Dermis microvascular lymphatic vessel endothelial cell (primary cell): ENCODE measurements at regions not wholly inside any gene's neighbourhood (a gene's known extent, or its start where the extent isn't known, plus 50 kb on each side); places are given as distances from the start of the nearest gene placed in this dataset.

Experiments used
- DNase-seq, 2 donors: peaks; one replicate each; pipeline versions ENCODE4 v3.0.0 to v3.0.0-alpha.2; 2010; ENCODE audit warnings: low read depth in 2 of 2

DNA sequence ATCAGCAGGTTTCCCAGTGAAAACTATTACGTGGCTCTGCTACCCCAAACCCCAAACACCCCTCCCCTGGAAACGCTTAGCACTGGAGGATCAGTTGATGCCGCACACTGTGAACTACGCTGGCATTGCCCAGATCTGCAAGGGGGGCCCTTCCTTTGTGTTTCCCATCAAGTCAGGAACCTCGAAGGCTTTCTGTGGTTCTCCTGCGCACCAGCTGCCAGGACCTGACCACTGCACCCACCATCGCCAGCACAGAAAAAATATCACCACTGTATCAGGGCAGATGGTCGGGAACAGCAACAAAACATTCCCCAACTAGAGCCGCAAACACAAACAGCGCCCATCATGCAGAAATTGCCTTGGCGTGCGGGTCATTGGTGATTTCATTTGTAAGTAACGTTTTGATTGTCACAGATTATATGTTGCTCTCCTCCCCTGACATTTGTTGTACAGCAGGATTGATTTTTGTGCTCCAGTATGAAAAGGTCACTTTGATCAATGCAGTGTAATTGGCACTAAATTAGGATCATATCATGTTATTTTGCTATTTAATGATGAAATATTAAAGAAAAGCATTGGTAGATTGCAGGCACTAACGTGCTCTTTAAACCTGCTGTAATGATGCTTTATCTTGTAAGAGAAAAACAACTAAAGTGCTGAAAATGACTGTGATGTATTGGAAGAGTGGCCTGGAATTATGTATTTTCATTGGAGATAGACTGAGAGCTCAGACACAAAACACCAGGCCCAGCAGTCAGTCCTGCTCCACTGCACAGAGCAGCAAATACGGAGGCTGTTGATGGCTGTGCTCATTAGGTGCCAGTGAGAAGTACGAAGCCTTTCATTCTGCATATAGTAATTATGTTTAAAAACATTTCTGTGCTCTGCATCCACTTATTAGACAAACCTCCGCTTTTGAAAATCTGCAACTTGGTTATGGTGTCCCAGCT is 833.2 kb upstream of the SALL3 start:
- DNase-seq = no peak

DNA sequence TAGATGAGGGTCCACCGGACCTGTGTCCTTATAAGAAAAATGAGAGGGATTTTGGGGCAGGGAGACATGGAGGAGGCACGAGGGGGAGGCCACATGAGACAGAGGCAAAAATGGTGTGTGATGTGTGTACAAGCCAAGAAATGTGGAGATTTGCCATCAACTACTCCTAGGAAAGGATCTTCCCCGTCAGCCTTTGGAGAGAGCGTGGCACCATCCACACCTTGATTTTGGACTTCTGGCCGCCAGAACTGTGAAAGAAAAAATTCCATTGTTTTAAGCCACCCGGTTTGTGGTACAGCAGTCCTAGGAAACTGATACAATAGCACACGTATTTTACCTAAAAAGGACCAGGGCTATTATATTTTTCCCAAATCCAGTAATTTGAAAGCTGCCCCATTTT is 829.0 kb upstream of the SALL3 start:
- no peak for DNase-seq

DNA sequence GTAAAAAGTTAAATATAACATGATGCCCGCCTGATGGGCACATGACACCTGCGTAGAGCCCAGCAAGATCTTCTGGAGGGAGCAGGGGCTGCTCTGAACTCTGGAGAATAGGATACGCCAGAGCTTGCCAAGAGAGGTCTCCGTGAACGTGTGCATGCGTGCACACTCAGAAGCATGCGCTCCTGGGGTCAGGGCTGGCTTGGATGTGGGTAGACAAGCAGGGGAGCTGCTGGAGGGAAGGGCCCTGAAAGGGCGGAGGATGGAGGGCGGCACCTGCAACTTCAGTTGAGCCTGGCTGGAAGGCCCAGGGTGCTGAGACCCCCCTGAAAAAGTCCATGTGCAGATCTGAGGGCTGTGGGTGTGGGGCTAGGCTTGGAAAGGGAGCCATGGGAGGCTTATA is 828.4 kb upstream of the SALL3 start:
- no peak for DNase-seq

DNA sequence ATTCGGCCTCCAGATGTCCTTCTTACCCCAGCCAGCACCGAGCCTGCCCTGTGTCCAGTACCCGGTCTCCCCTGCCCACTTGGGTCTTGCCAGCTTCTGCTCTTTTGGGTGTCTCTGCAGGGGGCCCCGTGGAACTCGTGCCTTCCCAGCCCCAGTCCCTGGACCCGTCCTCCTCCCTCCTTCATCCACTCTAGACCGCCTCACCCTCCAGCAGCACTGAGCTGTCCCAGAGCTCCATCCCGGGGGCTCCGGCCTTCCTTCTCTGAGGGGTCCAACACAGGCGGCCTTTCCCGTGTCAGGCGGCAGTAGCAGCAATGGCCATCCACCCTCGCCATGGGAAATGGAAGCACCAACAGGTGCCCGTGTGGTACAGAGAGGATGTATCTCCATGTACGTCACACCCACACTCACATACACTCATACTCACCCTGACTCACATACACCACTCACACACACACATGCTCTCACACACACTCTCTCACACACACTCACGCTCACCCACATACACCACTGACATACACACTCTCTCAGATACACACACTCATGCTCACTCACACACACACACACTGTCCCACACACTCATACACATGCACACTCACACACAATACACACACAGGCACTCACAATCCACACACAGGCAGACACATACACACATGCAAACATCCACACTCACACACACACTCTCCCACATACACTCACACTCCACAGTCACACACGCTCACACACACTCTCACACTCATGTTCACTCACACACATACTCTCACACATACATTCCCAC is 827.5 kb upstream of the SALL3 start:
- DNase-seq = no peak

DNA sequence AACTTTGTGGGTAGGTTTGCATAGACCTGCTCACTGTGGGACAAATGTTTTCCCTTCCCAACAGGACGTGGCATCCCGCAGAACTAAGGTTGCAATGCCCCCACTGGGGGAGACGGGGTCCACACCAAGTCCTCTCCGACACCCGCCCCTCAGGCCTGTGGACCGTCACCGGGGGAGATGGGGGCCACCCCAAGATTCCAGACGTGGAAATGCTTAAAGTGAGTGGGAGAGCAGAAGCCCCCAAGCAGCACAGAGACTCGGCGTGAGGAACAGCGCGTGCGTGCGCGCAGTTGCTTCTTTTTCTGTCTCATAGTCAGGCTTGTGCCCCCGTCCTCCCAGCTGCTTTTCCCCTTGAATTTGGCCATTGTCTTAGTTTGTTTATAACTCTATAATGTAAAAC is 826.3 kb upstream of the SALL3 start:
- DNase-seq = no peak

DNA sequence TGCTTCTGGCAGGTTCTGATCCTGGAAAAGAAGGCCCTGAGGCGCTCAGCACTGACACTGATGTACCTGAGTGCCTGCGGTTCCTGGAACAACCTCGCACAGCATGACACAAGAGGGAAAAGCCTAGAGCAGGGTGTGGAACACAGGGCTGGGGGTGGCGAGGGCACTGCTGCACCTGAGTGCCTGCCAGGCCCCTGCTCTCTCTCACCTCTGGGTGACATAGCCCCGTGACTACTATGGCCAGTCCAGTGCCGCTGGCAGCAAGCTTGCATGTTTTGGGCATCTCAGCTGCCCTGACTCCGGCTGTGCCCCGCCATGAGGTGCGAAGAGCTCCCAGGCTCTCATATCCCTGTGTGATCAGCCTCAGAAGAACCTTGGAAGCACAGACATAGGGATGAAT is 825.2 kb upstream of the SALL3 start:
- no peak for DNase-seq

DNA sequence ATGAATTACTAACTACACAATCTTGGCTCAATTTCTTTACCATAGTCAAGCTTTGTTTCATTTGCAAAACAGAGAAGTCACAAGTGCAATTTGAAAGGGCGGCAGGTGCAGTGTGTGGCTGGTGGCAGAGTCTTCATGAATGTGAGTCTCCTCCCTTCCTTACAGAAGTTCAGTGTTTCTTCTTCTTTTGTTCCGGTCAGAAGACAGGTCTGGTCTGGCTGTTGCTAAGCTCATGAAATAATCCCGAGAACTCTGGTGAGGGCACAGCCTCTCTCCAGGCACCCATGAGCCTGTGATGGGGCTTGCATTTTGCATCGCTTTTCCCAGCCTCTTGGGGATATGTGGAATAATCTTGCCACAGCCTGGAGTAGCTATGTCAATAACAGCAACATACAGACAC is 824.8 kb upstream of the SALL3 start:
- no peak for DNase-seq

DNA sequence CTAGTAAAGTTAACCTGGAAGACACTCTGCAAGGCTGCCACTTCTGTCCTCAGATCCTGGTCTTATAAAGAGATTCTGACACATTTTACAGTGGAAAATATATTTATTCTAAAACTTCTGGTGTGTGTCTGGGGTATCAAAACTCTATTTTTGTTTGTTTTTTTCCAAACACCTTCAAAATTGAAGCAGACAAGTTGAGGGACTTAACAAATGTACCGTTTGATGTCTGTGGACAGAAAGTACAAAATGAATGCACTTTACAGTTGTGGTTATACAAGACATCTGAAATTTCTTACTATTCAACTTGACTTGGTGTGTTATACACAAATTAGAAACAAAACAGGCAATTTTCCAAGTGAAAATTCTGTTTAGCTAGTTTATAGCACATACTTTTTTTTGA is 823.2 kb upstream of the SALL3 start:
- no peak for DNase-seq

DNA sequence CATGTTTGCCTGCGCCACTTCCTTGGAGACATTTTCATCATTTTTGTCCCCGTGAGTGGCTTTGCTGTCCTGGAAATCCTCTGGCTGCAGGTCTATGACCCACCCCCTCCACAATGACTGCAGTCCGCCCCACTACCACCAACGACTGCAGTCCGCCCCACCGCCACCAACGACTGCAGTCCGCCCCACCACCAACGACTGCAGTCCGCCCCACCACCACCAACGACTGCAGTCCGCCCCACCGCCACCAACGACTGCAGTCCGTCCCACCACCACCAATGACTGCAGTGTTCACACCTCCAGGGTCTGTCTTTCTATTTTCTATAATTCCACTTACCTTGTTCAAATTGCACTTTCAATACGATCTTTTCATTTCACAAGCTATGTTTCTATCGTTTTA is 820.7 kb upstream of the SALL3 start:
- DNase-seq = no peak

DNA sequence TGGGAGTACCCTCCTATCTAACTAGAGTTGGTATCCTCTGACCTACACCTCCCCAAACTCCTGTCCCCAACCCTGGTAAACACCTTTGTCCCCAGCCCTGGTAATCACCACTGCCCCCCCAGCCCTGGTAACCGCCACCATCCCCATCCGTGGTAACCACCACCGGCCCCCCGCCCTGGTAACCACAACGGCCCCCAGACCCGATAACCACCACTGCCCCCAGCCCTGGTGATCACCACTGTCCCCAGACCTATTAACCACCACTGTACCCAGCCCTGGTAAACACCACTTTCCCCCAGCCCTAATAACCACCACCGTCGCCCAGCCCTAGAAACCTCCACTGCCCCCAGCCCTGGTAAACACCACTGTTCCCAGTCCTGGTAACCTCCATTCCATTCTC is 820.2 kb upstream of the SALL3 start:
- DNase-seq = no peak

DNA sequence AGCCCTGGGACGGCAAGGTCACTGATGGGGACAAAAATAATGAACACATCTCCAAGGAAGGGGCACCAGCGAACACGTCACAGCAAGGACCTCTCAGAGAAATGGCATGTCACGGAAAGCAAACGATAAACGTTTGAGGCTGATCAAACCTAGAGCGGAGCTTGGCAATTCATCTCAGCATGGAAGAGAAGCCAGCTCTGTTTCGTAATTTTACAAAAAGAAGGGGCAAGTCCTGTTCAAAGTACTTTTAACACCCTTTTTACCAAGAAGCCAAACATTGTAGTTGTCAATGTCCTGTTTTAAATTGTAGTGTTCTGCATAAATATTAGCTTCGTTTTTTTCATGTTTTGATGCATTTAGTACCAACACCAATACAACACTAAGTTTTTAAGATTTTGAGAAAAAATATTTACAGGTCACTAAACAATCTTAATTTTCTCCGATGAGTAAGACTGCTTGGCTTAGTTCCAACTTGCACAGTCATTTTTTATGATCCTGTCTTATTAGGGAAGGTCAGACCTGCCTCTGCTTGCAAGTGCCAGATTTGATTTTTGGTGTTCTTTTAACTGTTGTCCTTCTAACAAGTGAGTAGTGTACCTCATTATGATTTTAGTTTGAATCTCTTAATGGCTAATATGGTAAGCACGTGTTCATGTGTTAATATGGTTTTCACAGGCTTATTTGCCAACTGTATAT is 818.5 kb upstream of the SALL3 start:
- DNase-seq = no peak

DNA sequence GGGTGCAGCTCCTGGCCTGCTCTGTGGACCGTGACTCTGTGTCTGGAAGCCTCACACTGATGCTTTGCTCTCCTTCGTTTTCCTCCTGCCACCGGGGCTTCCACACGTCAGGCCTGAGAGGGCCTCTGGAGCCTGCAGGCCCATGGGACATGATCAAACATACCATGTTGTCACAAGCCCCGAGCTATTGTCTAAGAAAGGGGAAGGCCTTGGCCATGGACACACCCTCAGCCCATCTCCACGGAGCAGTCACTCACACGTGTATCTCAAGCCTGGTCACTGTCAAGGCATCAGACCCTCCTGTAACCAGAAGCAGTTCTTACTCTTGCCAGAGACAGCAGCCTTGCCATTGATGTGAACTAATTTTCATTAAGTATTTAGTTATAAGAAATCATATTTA is 814.1 kb upstream of the SALL3 start:
- DNase-seq = no peak

DNA sequence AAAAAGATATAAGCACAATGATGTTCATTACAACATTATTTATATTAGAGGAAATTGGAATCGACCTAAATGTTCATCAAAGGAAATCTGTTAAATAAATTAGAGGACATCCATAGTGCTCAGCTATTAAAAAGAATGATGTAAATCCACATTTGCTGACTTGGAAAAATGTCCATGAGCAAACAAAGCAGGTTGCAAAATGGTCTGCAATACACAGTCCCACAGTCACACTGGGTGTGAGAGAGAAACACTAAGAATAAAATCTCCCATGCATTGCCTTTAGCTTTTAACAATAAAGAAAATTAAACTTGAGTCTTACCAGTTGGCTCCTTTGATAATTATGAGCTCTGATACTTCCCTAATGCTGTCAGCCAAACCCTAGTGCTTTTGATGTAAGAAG is 811.1 kb upstream of the SALL3 start:
- DNase-seq = no peak

DNA sequence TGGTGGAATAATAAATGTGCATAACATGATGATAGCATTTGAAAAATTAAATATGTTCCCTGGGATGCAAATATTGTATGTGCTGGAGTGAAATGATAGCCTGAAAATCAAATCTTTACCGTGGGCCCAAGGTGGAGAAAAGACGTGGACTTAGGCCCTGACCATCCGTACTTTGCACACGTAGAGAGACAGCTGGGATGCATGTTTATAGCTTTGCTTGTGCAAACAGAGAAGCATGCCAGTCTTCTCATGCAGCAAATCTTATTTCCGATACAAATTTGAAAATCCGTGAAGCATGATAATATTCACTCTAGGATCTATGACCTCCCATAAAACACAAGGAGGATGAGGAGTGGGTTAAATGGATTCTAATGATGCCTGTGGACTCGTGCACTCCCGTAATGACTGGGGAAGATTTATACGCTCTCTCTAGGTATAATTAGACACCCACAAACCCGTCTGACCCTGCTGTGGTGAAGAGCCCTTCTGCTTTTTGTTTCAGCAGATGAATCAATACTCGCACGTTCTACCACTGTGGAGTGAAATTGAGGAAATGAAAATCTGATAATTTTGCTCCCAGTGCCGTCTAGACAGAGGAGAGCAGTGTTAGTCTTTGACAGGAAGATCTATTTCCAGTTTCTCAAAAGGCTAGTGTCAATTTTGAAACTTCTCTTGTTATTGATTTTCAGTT is 810.3 kb upstream of the SALL3 start:
- DNase-seq = no peak

DNA sequence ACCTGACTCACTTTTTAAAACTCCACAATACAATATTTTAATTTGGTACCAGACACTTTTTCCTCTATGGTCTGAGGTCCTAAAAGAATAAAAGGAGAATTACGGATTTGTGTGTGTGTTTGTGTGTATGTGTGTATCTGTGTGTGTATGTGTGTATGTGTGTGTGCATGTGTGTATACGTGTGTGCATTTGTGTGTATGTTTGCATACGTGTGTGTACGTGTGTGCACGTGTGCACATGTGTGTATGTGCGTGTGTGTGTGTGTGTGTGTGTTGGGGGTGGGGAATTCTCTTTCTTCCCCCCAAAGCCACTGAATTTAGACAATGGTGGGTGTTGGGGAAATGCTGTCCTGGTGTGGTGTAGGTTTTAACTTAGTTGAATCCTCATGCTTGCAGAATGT is 807.7 kb upstream of the SALL3 start:
- DNase-seq = no peak

DNA sequence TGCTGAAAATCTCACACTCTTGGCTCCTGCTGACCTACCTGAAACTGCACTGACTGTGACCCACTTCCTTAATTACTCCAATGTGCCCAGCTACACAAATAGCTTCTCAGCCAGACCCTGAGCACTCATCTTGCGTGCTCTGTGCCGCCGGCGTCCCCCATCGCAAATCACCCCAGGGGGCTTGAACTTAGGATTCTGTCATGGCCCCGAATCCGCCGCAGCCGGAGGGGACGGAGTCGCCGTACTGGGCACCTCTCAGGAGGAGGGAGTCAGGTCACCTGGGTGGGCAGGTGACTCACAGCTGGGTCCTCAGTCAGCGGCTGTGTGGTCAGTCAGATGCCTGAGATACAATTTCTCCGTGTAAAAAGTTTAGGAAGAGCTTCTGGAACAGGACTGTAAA is 804.9 kb upstream of the SALL3 start:
- DNase-seq = no peak

DNA sequence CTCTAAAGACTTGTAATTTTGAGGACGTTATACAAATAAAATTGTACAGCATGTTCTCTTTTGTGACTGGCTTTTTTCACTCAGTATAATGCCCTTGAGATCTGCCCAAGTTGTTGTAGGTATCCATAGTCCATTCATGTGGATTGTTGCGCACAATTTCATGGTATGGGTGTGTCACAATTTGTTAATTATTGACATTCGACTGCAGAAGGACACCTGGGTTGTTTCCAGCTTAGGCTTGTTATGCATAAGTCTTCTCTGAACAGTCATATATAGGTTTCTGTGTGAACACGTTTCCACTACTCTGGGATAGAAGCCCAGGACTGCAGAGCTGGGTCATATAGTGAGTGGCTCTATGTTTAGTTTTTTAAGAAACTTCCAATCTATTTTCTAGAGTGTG is 800.8 kb upstream of the SALL3 start:
- no peak for DNase-seq

DNA sequence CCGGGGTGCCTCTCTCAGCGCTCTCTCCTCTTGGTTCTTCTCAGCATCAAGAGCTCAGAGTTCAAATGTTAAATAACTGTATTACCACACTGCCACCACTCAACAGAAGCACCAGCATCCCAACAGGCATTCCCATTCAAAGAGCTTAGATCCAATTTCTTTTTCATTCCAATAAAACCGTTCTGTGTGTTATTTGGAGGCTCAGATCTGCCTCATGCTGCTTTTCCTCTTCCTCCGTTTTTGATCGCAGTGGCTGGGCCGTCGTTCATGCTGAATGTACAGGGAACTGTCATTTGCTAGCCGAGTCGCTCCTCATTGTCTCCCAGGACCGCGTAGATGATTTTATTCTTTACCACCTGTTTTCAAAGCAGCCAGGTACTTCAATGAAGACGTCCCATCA is 798.9 kb upstream of the SALL3 start:
- no peak for DNase-seq

DNA sequence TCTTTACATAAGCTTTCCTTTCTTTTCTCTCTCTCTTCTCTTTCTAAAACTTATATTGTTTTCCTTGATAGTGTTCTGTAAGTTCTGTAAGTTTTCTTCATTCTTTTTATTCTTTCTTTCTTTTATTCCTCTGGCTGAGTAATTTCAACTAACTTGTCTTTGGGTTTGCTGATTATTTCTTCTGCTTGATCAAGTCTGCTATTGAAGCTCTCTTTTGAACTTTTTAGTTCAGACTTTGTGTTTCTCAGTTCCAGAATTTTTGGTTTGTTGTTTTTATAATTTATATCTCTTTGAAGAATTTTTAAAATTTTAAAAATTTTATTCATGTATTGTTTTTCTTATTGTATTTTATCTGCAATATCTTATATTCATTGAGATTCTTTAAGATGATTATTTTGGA is 795.8 kb upstream of the SALL3 start:
- DNase-seq = no peak

DNA sequence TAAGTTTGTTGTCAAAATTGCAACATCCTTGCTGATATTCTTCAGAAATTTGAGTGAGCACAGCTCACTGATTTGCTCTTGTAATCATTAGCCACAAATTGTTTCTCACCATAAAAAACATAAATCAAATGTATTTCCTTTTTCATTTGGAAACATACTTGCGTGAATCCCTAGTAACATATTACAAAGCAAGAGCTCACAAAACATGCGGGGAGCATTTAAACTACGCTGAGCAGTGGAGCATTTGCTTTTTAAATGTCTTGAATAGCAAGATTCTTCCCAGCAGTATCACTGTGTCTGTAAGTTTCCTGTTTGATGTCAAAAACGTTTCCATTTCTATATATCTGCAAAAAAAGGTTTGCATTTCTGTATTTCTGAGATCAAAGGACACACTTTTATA is 788.3 kb upstream of the SALL3 start:
- no peak for DNase-seq

DNA sequence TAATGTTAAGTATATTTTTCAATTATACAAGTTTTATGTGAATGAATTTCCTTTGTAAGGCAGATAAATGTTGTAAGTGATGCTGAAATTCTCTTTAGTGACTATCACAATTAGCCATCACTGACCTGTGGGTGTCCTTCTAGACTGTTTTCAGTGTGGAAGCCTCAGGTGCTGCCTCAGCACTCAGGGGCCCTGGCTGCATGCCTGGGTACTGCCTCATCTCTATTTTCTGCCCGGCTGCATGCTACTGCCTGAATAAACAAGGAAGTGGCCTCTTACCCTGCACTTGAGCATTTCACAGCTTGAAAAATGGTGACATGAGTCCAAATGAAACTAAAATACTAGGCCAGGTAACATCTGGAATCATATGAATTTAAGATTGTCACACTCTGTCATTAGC is 787.6 kb upstream of the SALL3 start:
- no peak for DNase-seq

DNA sequence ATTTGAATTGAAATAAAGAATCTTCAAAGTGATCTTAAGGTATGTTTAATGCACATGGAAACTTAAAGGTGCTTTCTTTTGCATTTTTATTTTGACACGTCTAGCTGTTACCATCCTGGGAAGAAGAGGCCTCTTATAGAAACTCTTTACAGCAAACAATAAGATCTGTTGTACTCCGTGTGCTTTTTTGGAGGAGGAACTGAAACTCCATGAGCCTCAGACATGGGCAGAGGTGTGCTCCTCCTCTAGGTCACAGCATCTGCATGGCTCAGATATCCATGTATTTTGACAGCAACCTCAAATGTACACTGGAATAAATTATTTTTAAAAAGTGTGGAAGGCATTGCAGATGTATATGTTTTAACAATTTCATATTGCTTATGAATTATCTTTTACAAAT is 783.3 kb upstream of the SALL3 start:
- no peak for DNase-seq
